Fibroblast of villous mesenchyme (primary cell): ENCODE measurements at regions not wholly inside any gene's neighbourhood (a gene's known extent, or its start where the extent isn't known, plus 50 kb on each side); places are given as distances from the start of the nearest gene placed in this dataset.
A peak's percentile ranks its signal among the peaks of the same experiment; 100 is the strongest.

Experiments
- DNase-seq: peaks from one replicate; pipeline ENCODE4 v3.0.0-alpha.2; 2010; ENCODE audit warnings: low read depth
- H3K4me3 ChIP-seq: 2 replicates; pipeline ENCODE4 v1.5.1; 2011; ENCODE audit warnings: low read depth, mild to moderate bottlenecking, low read length
- CTCF ChIP-seq: IDR thresholded peaks from 2 replicates; pipeline ENCODE4 v1.5.1; 2012; ENCODE audit warnings: low read depth, mild to moderate bottlenecking, low read length; ENCODE audit not compliant: insufficient read depth

GRCh38 chr9:104980039-104980654 lies 52.2 kb upstream of the ABCA1 start:
- no peak for DNase-seq
- H3K4me3 ChIP-seq: no peak overlapping the region
- no peak for TF ChIP-seq CTCF

GRCh38 chr9:104981543-104982129 lies 53.7 kb upstream of the ABCA1 start:
- no peak for TF ChIP-seq CTCF
- H3K4me3 ChIP-seq: no peak overlapping the region
- no peak for DNase-seq

GRCh38 chr9:104982543-104982942 lies 54.6 kb upstream of the ABCA1 start:
- H3K4me3 ChIP-seq: no peak overlapping the region

GRCh38 chr9:104983491-104983890 lies 55.5 kb upstream of the ABCA1 start:
- no peak overlapping the region for H3K4me3 ChIP-seq
- peak; percentile 19 for DNase-seq
- no peak for TF ChIP-seq CTCF

More at GRCh38 chr9:104982543-104982942, 54.6 kb upstream of the ABCA1 start:
- TF ChIP-seq CTCF: no peak
- DNase-seq: no peak

- no peak for DNase-seq
- H3K4me3 ChIP-seq: no peak overlapping the region
- TF ChIP-seq CTCF: no peak
Observed at GRCh38 chr9:104984121-104984520, 56.2 kb upstream of the ABCA1 start.

GRCh38 chr9:104984542-104984941 lies 56.6 kb upstream of the ABCA1 start:
- H3K4me3 ChIP-seq: no peak overlapping the region
- DNase-seq: no peak
- no peak for TF ChIP-seq CTCF

GRCh38 chr9:104984948-104985347 lies 57.0 kb upstream of the ABCA1 start:
- TF ChIP-seq CTCF: no peak
- no peak for DNase-seq
- H3K4me3 ChIP-seq: no peak overlapping the region
